CD4-positive, alpha-beta T cell (primary cell): ENCODE measurements at regions not wholly inside any gene's neighbourhood (a gene's known extent, or its start where the extent isn't known, plus 50 kb on each side); places are given as distances from the start of the nearest gene placed in this dataset.

Experiments
- ATAC-seq: fragments of 200-7000 bp; cut with Tn5 transposase; one replicate; pipeline ENCODE4 v1.10.0; 2022; ENCODE audit warnings: mild to moderate bottlenecking; ENCODE audit not compliant: poor library complexity
- CTCF ChIA-PET: fragments of 350-600 bp; sonication (Branson Sonifier 250); formaldehyde crosslinking; loops from one replicate; lab custom pipeline; 2021; ENCODE audit warnings: antibody characterized with exemption, inconsistent platforms; lab: Charles Lee
- POLR2A ChIA-PET: fragments of 350-600 bp; sonication (Branson Sonifier 250); formaldehyde crosslinking; loops from one replicate; lab custom pipeline; 2021; ENCODE audit warnings: antibody characterized with exemption, inconsistent platforms; lab: Charles Lee
- DNase-seq, 14 experiments: peaks; one replicate each; pipeline ENCODE4 v3.0.0-alpha.2; 2013 to 2020; ENCODE audit warnings: mixed read lengths in 2 of 14
- H3K27ac ChIP-seq, 2 donors: one replicate each; pipeline versions ENCODE4 v1.5.1 to v1.7.0; 2013; ENCODE audit warnings: low read length in 2 of 2, low read depth in 1 of 2, mild to moderate bottlenecking in 1 of 2
- H3K27me3 ChIP-seq, 2 experiments: 1 replicate in 1 of 2; 2 replicates in 1 of 2; pipeline versions ENCODE4 v1.6.1 to v1.7.0; 2013; ENCODE audit warnings: low read length in 2 of 2, control low read depth in 1 of 2, mild to moderate bottlenecking in 1 of 2, moderate library complexity in 1 of 2; ENCODE audit not compliant: insufficient read depth in 2 of 2, control insufficient read depth in 1 of 2
- H3K36me3 ChIP-seq: one replicate; pipeline ENCODE4 v1.6.1; 2013; ENCODE audit warnings: low read length, control low read depth; ENCODE audit not compliant: insufficient read depth
- H3K4me1 ChIP-seq: one replicate; pipeline ENCODE4 v1.6.1; 2013; ENCODE audit warnings: low read length, control low read depth; ENCODE audit not compliant: insufficient read depth
- H3K4me3 ChIP-seq: one replicate; pipeline ENCODE4 v1.5.1; 2013; ENCODE audit warnings: mild to moderate bottlenecking, low read length, moderate library complexity
- H3K9me3 ChIP-seq, 2 experiments: 1 replicate in 1 of 2; 2 replicates in 1 of 2; pipeline versions ENCODE4 v1.6.1 to v1.7.0; 2013; ENCODE audit warnings: low read length in 2 of 2, mild to moderate bottlenecking in 2 of 2, control low read depth in 1 of 2, moderate library complexity in 1 of 2; ENCODE audit not compliant: control insufficient read depth in 1 of 2, insufficient read depth in 1 of 2
- H3K27ac Mint-ChIP-seq: one replicate; pipeline ENCODE4 v1.8.0; 2020; ENCODE audit warnings: mixed read lengths
- H3K27me3 Mint-ChIP-seq: one replicate; pipeline ENCODE4 v1.8.0; 2021; ENCODE audit warnings: mixed read lengths
- H3K36me3 Mint-ChIP-seq: one replicate; pipeline ENCODE4 v1.8.0; 2021; ENCODE audit warnings: low read depth, mixed read lengths
- H3K4me1 Mint-ChIP-seq: one replicate; pipeline ENCODE4 v1.8.0; 2021; ENCODE audit warnings: low read depth, mixed read lengths
- H3K4me3 Mint-ChIP-seq: one replicate; pipeline ENCODE4 v1.8.0; 2020; ENCODE audit warnings: mild to moderate bottlenecking, mixed read lengths
- H3K9me3 Mint-ChIP-seq: one replicate; pipeline ENCODE4 v1.8.0; 2020; ENCODE audit warnings: mixed read lengths
- CTCF ChIP-seq: fragments of 200-600 bp; IDR thresholded peaks from one replicate; pipeline ENCODE4 v1.8.0; 2022; ENCODE audit warnings: antibody characterized with exemption, mild to moderate bottlenecking
- intact Hi-C, 2 experiments: fragments of 100-400 bp; cut with DNase I in 1 of 2; cut with micrococcal nuclease in 1 of 2; formaldehyde crosslinking; loops; one replicate each; pipeline versions ENCODE4 v1.15.1 to v1.9.0; 2023 to 2025; cut with DNase I, micrococcal nuclease

DNA sequence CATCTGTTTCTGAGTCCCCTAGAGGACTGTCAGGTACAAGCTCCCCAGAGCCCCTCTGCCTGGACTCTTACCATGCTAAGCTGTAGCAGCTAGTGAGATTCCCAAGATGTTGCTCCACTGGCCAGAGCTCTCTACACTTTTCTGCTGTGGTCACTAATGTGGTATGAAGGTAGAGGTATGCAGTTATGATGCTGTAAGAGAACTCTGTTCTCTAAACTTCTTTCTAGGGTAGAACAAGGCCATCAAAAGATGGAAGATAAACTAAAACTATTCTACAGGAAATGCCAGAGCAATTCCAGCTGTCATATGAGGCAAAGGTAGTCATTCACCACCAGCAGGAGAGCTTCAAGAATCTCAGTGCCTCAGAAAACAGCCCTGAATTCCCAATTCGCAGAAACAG, 517.4 kb upstream of the ARRDC4 start:
- peaks cover 0 to 5% of the 10 kb centered on the region in 2 experiments for H3K9me3 ChIP-seq
- intact Hi-C loops = no loop called here
- no peaks in the 10 kb centered on the region for H3K4me1 Mint-ChIP-seq
- no peak overlapping the region for H3K27ac ChIP-seq
- no peak overlapping the region for H3K27ac Mint-ChIP-seq
- POLR2A ChIA-PET = no interaction called here
- no peaks in the 10 kb centered on the region for H3K36me3 Mint-ChIP-seq
- no peak overlapping the region for H3K4me3 Mint-ChIP-seq
- DNase-seq (no peak), ATAC-seq (no peak)
- CTCF ChIA-PET = no interaction called here
- no peaks in the 10 kb centered on the region for H3K4me1 ChIP-seq
- H3K4me3 ChIP-seq = no peak overlapping the region
- no peaks in the 10 kb centered on the region for H3K36me3 ChIP-seq
- TF ChIP-seq CTCF = no peak
- no peaks in the 10 kb centered on the region for H3K27me3 ChIP-seq
- no peaks in the 10 kb centered on the region for H3K27me3 Mint-ChIP-seq
- H3K9me3 Mint-ChIP-seq = peaks cover 4% of the 10 kb centered on the region

DNA sequence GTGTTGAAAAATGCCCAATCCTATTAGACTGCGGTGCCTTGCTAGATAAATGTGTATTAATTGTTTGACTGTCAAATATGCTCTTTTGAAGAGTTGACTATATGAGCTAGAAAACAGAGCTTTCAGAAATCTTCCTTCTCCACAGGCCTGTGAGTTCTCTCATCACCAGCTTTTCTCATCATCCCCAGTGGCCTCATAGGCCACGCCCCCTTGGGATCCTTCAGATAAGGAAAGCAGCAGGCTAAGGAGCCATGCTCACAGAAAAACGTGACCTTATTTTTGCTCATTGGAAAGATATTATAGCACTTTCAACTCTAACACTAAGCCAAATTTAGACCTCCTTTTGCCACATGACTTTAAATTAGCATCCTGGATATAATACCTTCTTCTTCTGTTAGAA, 514.4 kb upstream of the ARRDC4 start:
- H3K36me3 Mint-ChIP-seq = no peaks in the 10 kb centered on the region
- intact Hi-C loops = no loop called here
- ChIA-PET CTCF (no interaction called here), POLR2A (no interaction called here)
- ATAC-seq (no peak), DNase-seq (no peak)
- H3K4me1 Mint-ChIP-seq = no peaks in the 10 kb centered on the region
- H3K4me1 ChIP-seq = no peaks in the 10 kb centered on the region
- TF ChIP-seq CTCF = no peak
- no peaks in the 10 kb centered on the region for H3K9me3 Mint-ChIP-seq
- no peak overlapping the region for H3K4me3 Mint-ChIP-seq
- H3K27ac Mint-ChIP-seq = no peak overlapping the region
- H3K36me3 ChIP-seq = no peaks in the 10 kb centered on the region
- H3K9me3 ChIP-seq = peaks cover 0 to 11% of the 10 kb centered on the region in 2 experiments
- H3K27me3 ChIP-seq = no peaks in the 10 kb centered on the region
- no peak overlapping the region for H3K4me3 ChIP-seq
- H3K27me3 Mint-ChIP-seq = no peaks in the 10 kb centered on the region
- no peak overlapping the region for H3K27ac ChIP-seq

DNA sequence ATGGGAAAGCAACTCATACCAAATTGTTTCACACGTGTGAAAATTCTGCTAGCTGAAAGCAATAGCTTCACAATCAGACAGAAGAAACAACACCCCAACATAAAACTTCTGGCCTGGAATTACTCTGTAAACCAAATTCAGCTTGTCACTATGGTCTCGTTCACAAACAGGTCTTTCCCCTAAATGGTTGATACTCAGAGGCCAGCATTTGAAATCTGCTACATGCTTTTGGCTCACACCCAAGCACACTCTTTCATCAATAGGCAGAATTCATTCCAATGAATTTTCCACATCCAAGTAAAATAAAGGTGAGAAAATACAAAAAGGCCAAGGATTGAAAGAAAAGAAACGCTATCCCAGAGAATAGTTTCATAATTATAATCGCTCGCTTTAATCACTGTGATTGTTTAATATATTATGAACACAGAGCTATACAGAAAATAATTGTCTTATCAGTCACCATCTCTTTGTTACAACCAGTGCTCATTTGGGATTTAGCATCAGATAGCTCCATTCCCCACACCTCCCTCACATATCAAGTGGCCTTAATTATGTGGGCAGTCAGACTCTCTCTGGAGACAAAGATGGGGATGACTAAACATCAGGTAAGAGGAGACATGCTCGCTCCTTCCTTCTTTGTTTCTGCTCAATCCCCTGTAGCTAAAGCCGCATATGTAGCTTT, 503.8 kb upstream of the ARRDC4 start:
- no peaks in the 10 kb centered on the region for H3K4me1 ChIP-seq
- TF ChIP-seq CTCF = no peak
- DNase-seq (no peak), ATAC-seq (no peak)
- no peaks in the 10 kb centered on the region for H3K27me3 Mint-ChIP-seq
- intact Hi-C loops = no loop called here
- no peak overlapping the region for H3K27ac ChIP-seq
- ChIA-PET POLR2A (no interaction called here), CTCF (no interaction called here)
- H3K27ac Mint-ChIP-seq = no peak overlapping the region
- no peak overlapping the region for H3K4me3 Mint-ChIP-seq
- no peaks in the 10 kb centered on the region for H3K36me3 Mint-ChIP-seq
- no peaks in the 10 kb centered on the region for H3K36me3 ChIP-seq
- H3K9me3 ChIP-seq = no peaks in the 10 kb centered on the region
- no peaks in the 10 kb centered on the region for H3K9me3 Mint-ChIP-seq
- H3K27me3 ChIP-seq = no peaks in the 10 kb centered on the region
- H3K4me1 Mint-ChIP-seq = no peaks in the 10 kb centered on the region
- no peak overlapping the region for H3K4me3 ChIP-seq
